ENCODE measurements at regions not wholly inside any gene's neighbourhood (a gene's known extent, or its start where the extent isn't known, plus 50 kb on each side); places are given as distances from the start of the nearest gene placed in this dataset.

- H3K4me1 ChIP-seq (ENCODE audit: control insufficient read depth, insufficient read depth, low read length) = no peaks in the 10 kb centered on the region
- H3K36me3 ChIP-seq (ENCODE audit: control insufficient read depth, insufficient read depth, low read length) = no peaks in the 10 kb centered on the region
- CTCF ChIA-PET = no interaction called here
- no peak overlapping the region for H3K27ac ChIP-seq (ENCODE audit: low read length)
- no peak for ATAC-seq
- DNase-seq (ENCODE audit: low read depth, low spot score) = no peak
- no peaks in the 10 kb centered on the region for H3K9me3 ChIP-seq (ENCODE audit: control insufficient read depth, insufficient read depth, low read depth, low read length)
- intact Hi-C loops (cut with micrococcal nuclease; ENCODE audit: unreplicated experiment) = no loop called here
- H3K27me3 ChIP-seq (ENCODE audit: control insufficient read depth, insufficient read depth, low read length) = no peaks in the 10 kb centered on the region
- no peak overlapping the region for H3K4me3 ChIP-seq (ENCODE audit: low read depth in 2 of 2, low read length in 2 of 2)
- no peak for TF ChIP-seq REST (IDR thresholded peaks at IDR 0.05; ENCODE audit: insufficient read depth in 1 of 2, low read depth in 2 of 2, low read length in 1 of 2)
- TF ChIP-seq POLR2AphosphoS5 (IDR thresholded peaks at IDR 0.05; ENCODE audit: low read depth, low read length) = no peak
- TF ChIP-seq SIN3A (IDR thresholded peaks at IDR 0.05; ENCODE audit: borderline replicate concordance, insufficient read depth, low read depth, low read length) = no peak
- TF ChIP-seq CTCF (IDR thresholded peaks at IDR 0.05) = no peak
- no peak for TF ChIP-seq TCF7L2 (IDR thresholded peaks at IDR 0.05; ENCODE audit: low read depth, low read length)
- BruUV-seq (replicated peaks) = no TSS peak
- POLR2A ChIA-PET = no interaction called here
- in situ Hi-C loops (cut with HindIII; ENCODE audit: low pct_unique_long_range_greater_than_20kb, low sequenced_read_pairs) = no loop called here
Observed at GRCh38 chr1:81470275-81470674, 330.5 kb upstream of the ADGRL2 start.

GRCh38 chr1:81467383-81467782 is 333.4 kb upstream of the ADGRL2 start:
- intact Hi-C loops (cut with micrococcal nuclease; ENCODE audit: unreplicated experiment) = no loop called here
- ChIA-PET POLR2A (no interaction called here), CTCF (no interaction called here)
- H3K4me3 ChIP-seq (ENCODE audit: low read depth in 2 of 2, low read length in 2 of 2) = no peak overlapping the region
- in situ Hi-C loops (cut with HindIII; ENCODE audit: low pct_unique_long_range_greater_than_20kb, low sequenced_read_pairs) = no loop called here
- H3K27me3 ChIP-seq (ENCODE audit: control insufficient read depth, insufficient read depth, low read length) = no peaks in the 10 kb centered on the region
- no peaks in the 10 kb centered on the region for H3K9me3 ChIP-seq (ENCODE audit: control insufficient read depth, insufficient read depth, low read depth, low read length)
- no peak for TF ChIP-seq SIN3A (IDR thresholded peaks at IDR 0.05; ENCODE audit: borderline replicate concordance, insufficient read depth, low read depth, low read length)
- no peak for TF ChIP-seq CTCF (IDR thresholded peaks at IDR 0.05)
- TF ChIP-seq REST (IDR thresholded peaks at IDR 0.05; ENCODE audit: insufficient read depth in 1 of 2, low read depth in 2 of 2, low read length in 1 of 2) = no peak
- no peak for TF ChIP-seq POLR2AphosphoS5 (IDR thresholded peaks at IDR 0.05; ENCODE audit: low read depth, low read length)
- no peak for TF ChIP-seq TCF7L2 (IDR thresholded peaks at IDR 0.05; ENCODE audit: low read depth, low read length)
- DNase-seq (ENCODE audit: low read depth, low spot score) = no peak
- BruUV-seq (replicated peaks) = no TSS peak
- no peak overlapping the region for H3K27ac ChIP-seq (ENCODE audit: low read length)
- no peaks in the 10 kb centered on the region for H3K4me1 ChIP-seq (ENCODE audit: control insufficient read depth, insufficient read depth, low read length)
- ATAC-seq = no peak
- no peaks in the 10 kb centered on the region for H3K36me3 ChIP-seq (ENCODE audit: control insufficient read depth, insufficient read depth, low read length)

Measured in Panc1 (cell line).